ENCODE measurements at regions not wholly inside any gene's neighbourhood (a gene's known extent, or its start where the extent isn't known, plus 50 kb on each side); places are given as distances from the start of the nearest gene placed in this dataset.

GRCh38 chr5:165844571-165844970 lies 2339.2 kb downstream of the MAT2B start:
- no peak for DNase-seq (ENCODE audit: low read depth)
- TF ChIP-seq CTCF (IDR thresholded peaks at IDR 0.05; ENCODE audit: insufficient read depth, low read depth, low read length, missing control alignments), result no peak
- H3K4me3 ChIP-seq (ENCODE audit: low read length), result no peak overlapping the region

GRCh38 chr5:165858118-165858517 lies 2352.7 kb downstream of the MAT2B start:
- no peak for DNase-seq (ENCODE audit: low read depth)
- TF ChIP-seq CTCF (IDR thresholded peaks at IDR 0.05; ENCODE audit: insufficient read depth, low read depth, low read length, missing control alignments), result no peak
- H3K4me3 ChIP-seq (ENCODE audit: low read length), result no peak overlapping the region

GRCh38 chr5:165859251-165859650 lies 2353.8 kb downstream of the MAT2B start:
- no peak for TF ChIP-seq CTCF (IDR thresholded peaks at IDR 0.05; ENCODE audit: insufficient read depth, low read depth, low read length, missing control alignments)
- no peak for DNase-seq (ENCODE audit: low read depth)
- no peak overlapping the region for H3K4me3 ChIP-seq (ENCODE audit: low read length)

- H3K4me3 ChIP-seq (ENCODE audit: low read length), result no peak overlapping the region
- no peak for DNase-seq (ENCODE audit: low read depth)
- TF ChIP-seq CTCF (IDR thresholded peaks at IDR 0.05; ENCODE audit: insufficient read depth, low read depth, low read length, missing control alignments), result no peak
Measured at GRCh38 chr5:165863239-165863638, 2357.8 kb downstream of the MAT2B start.

GRCh38 chr5:165871291-165871690 lies 2365.9 kb downstream of the MAT2B start:
- TF ChIP-seq CTCF (IDR thresholded peaks at IDR 0.05; ENCODE audit: insufficient read depth, low read depth, low read length, missing control alignments), result no peak
- DNase-seq (ENCODE audit: low read depth), result no peak
- H3K4me3 ChIP-seq (ENCODE audit: low read length), result no peak overlapping the region

GRCh38 chr5:165874851-165875250 lies 2369.4 kb downstream of the MAT2B start:
- DNase-seq (ENCODE audit: low read depth), result no peak
- no peak for TF ChIP-seq CTCF (IDR thresholded peaks at IDR 0.05; ENCODE audit: insufficient read depth, low read depth, low read length, missing control alignments)
- no peak overlapping the region for H3K4me3 ChIP-seq (ENCODE audit: low read length)

- no peak for TF ChIP-seq CTCF (IDR thresholded peaks at IDR 0.05; ENCODE audit: insufficient read depth, low read depth, low read length, missing control alignments)
- no peak for DNase-seq (ENCODE audit: low read depth)
- H3K4me3 ChIP-seq (ENCODE audit: low read length), result no peak overlapping the region
Measured at GRCh38 chr5:165876538-165876937, 2371.1 kb downstream of the MAT2B start.
